Mucosa of descending colon (tissue), 3 donors: ENCODE measurements at regions not wholly inside any gene's neighbourhood (a gene's known extent, or its start where the extent isn't known, plus 50 kb on each side); places are given as distances from the start of the nearest gene placed in this dataset.
"Not testable (repeated sequence)": the region's sequence is repeated elsewhere in the genome, so short reads cannot be mapped to it uniquely, and the experiment has no call there.

Source experiments
- ATAC-seq: fragments of 200-7000 bp; cut with Tn5 transposase; one replicate; pipeline ENCODE4 v1.9.1; 2020; ENCODE audit warnings: mild to moderate bottlenecking, moderate library complexity
- DNase-seq, 3 donors: peaks; one replicate each; pipeline ENCODE4 v3.0.0-alpha.2; 2020
- H3K36me3 ChIP-seq: fragments of 200-600 bp; one replicate; pipeline ENCODE4 v1.8.0; 2021; ENCODE audit warnings: low read depth, mild to moderate bottlenecking
- H3K4me1 ChIP-seq: fragments of 200-600 bp; one replicate; pipeline ENCODE4 v1.8.0; 2021; ENCODE audit warnings: low read depth, mild to moderate bottlenecking
- H3K4me3 ChIP-seq: fragments of 200-600 bp; one replicate; pipeline ENCODE4 v1.8.0; 2021; ENCODE audit warnings: mild to moderate bottlenecking
- H3K9me3 ChIP-seq: fragments of 200-600 bp; one replicate; pipeline ENCODE4 v1.8.0; 2021; ENCODE audit warnings: mild to moderate bottlenecking
- intact Hi-C, 2 donors: fragments of 100-400 bp; cut with DNase I in 1 of 2; cut with micrococcal nuclease in 1 of 2; formaldehyde crosslinking; loops; one replicate each; pipeline versions ENCODE4 v1.11.0 to v1.11.1; 2022; cut with DNase I, micrococcal nuclease
- TF ChIP-seq, protein P1 (sequence below): fragments of 200-600 bp; IDR thresholded peaks from one replicate; pipeline ENCODE4 v1.8.0; 2022; ENCODE audit warnings: antibody characterized with exemption, mild to moderate bottlenecking
- donor health status: DM: no; HTN: no; CAD: no; lungs with moderate emphysema.
- donor health status: DM: no; HTN: no; CAD: no.
- donor health status: DM: no; HTN: yes; CAD: no.

DNA sequence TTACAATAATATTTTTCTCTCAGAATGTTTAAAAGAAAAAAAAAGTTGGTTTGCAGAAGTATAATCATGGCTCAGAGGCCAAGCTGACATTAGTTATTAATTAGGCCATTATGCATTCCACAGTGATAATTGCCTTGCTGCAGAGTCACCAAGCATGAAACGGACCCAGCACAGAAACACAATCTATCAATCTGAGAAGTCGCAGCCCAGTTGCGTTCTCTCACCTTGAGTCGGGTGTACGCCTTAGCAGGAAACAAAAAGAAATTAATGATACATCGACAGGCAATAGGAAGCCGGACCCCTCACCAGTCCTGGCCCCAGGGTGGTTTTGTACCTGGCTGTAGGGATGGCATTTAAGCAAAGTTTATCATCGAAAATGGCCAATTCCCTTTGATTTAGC, 129.7 kb downstream of the PHETA1 start:
- no peak for DNase-seq
- no peaks in the 10 kb centered on the region for H3K4me1 ChIP-seq
- no peak overlapping the region for H3K4me3 ChIP-seq
- H3K9me3 ChIP-seq = no peaks in the 10 kb centered on the region
- TF ChIP-seq, protein P1, sequence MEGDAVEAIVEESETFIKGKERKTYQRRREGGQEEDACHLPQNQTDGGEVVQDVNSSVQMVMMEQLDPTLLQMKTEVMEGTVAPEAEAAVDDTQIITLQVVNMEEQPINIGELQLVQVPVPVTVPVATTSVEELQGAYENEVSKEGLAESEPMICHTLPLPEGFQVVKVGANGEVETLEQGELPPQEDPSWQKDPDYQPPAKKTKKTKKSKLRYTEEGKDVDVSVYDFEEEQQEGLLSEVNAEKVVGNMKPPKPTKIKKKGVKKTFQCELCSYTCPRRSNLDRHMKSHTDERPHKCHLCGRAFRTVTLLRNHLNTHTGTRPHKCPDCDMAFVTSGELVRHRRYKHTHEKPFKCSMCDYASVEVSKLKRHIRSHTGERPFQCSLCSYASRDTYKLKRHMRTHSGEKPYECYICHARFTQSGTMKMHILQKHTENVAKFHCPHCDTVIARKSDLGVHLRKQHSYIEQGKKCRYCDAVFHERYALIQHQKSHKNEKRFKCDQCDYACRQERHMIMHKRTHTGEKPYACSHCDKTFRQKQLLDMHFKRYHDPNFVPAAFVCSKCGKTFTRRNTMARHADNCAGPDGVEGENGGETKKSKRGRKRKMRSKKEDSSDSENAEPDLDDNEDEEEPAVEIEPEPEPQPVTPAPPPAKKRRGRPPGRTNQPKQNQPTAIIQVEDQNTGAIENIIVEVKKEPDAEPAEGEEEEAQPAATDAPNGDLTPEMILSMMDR = no peak
- no peak for ATAC-seq
- intact Hi-C loops = no loop called here
- no peaks in the 10 kb centered on the region for H3K36me3 ChIP-seq

- DNase-seq = no peak
- intact Hi-C loops = no loop called here
- no peaks in the 10 kb centered on the region for H3K9me3 ChIP-seq
- H3K4me1 ChIP-seq = no peaks in the 10 kb centered on the region
- H3K36me3 ChIP-seq = no peaks in the 10 kb centered on the region
- no peak for ATAC-seq
- no peak overlapping the region for H3K4me3 ChIP-seq
- TF ChIP-seq, protein P1 = no peak
These were observed 130.7 kb downstream of the PHETA1 start for GRCh38 chr12:111238075-111238734.

GRCh38 chr12:111234491-111234890, 134.4 kb downstream of the PHETA1 start:
- intact Hi-C loops, ATAC-seq, H3K4me3 ChIP-seq: not testable (repeated sequence)

DNA sequence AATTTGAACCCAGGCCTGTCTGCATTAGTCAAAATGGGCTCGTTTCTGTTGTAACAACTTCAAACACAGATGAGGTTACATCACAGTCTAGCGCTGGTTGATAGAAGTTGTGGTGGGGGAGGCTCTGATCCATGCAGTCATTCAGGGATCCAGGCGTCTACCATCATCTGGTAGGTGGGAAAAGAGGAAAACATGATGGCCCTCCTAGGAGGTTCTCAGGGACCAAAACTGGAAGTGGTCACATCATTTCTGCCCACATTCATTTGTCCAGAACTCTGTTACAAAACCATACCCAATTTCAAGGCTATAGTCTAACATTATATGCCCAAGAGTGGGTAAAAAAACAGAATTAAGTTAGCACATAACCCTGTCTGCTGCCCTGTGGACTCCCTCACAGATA, 135.1 kb downstream of the PHETA1 start:
- intact Hi-C loops = no loop called here
- DNase-seq (no peak), ATAC-seq (no peak)
- Histone ChIP-seq H3K9me3 (no peaks in the 10 kb centered on the region), H3K4me3 (no peak overlapping the region), H3K36me3 (no peaks in the 10 kb centered on the region), H3K4me1 (no peaks in the 10 kb centered on the region)
- TF ChIP-seq, protein P1 = no peak

More at GRCh38 chr12:111234491-111234890, 134.4 kb downstream of the PHETA1 start:
- H3K4me1 ChIP-seq, DNase-seq, H3K36me3 ChIP-seq, H3K9me3 ChIP-seq: not testable (repeated sequence)

GRCh38 chr12:111230649-111231048, 138.2 kb downstream of the PHETA1 start:
- TF ChIP-seq, protein P1 = no peak
- Histone ChIP-seq H3K9me3 (no peaks in the 10 kb centered on the region), H3K4me1 (no peaks in the 10 kb centered on the region), H3K4me3 (no peak overlapping the region), H3K36me3 (no peaks in the 10 kb centered on the region)
- no peak for ATAC-seq
- DNase-seq = no peak
- intact Hi-C loops = no loop called here

- H3K4me3 ChIP-seq = no peak overlapping the region
These were observed 139.8 kb downstream of the PHETA1 start for GRCh38 chr12:111228916-111229666.

More at GRCh38 chr12:111228916-111229666, 139.8 kb downstream of the PHETA1 start:
- Histone ChIP-seq H3K4me1 (no peaks in the 10 kb centered on the region), H3K36me3 (no peaks in the 10 kb centered on the region), H3K9me3 (no peaks in the 10 kb centered on the region)
- ATAC-seq (no peak), DNase-seq (no peak)
- TF ChIP-seq, protein P1 = no peak
- intact Hi-C loops = no loop called here
